ENCODE measurements at regions not wholly inside any gene's neighbourhood (a gene's known extent, or its start where the extent isn't known, plus 50 kb on each side); places are given as distances from the start of the nearest gene placed in this dataset.

DNA sequence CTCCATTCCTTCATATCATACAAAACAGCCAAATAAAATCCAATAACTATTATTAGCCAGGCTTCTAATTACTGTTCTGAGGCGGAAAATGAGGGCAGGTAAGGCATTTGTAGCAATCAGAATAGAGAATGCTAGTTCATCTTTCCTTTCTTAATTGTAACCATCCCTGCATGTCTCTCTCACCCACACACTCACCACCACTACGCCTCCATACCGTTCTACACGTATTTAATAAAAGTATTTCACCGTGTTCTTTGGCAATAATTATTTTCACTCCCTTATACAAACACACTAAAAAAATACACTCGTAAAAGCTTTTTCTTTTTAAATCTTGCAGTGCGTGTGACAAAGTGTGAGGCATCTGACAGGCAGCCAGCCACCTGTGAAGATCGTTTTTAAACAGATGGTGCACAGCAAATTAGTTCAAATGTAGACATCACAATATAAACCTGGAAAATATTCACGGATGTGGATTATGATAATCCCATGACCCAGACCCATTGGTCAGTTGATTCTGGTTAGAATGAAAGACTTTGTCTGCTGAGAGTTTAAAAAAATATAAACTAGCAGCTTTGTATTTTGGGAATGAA is 653.6 kb downstream of the REEP3 start:
- H3K9me2 ChIP-seq (ENCODE audit: low read depth, low read length), result no peaks in the 10 kb centered on the region

DNA sequence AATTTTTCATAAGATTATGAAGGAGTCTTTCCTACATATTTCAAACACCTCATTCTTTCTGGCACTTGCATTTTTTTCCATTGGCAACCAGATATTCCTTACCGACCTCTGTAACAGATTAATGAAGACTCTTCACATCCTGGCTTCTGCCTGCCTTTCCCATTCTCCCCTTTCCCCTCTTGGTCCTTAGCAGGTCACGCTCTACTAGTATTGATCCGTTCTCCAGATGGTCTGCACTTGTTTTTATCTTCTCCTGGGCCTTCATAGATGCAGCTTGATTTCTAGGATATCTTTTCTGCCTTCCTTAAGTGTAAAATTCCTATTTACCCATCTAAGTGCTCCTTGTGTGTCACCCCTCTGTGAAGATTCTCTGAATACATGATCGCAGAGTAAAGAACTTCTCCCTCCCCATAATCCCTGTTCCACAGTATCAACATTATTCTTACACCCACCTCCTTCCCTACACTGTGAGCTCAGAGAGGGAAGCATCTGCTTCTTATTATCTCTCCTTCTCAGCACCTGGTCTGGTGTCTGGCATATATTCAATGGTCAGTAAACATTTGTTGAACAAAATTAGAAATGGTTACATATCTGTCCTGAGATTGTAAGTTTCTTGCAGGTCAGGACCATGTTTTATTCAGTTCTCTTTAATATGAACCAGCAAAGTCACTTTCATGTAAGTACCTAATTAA is 654.2 kb downstream of the REEP3 start:
- Histone ChIP-seq H3K9me3 (ENCODE audit: low read length) (no peaks in the 10 kb centered on the region), H3K4me2 (ENCODE audit: low read length) (no peak overlapping the region), H3F3A (ENCODE audit: insufficient read depth, low read length) (no peaks in the 10 kb centered on the region), H3K9ac (ENCODE audit: low read length) (no peak overlapping the region), H3K27me3 (ENCODE audit: insufficient read depth, low read length) (no peaks in the 10 kb centered on the region), H3K9me2 (ENCODE audit: low read depth, low read length) (no peaks in the 10 kb centered on the region), H3K79me2 (ENCODE audit: insufficient read depth, low read length) (no peaks in the 10 kb centered on the region), H3K36me3 (ENCODE audit: insufficient read depth, low read length) (no peaks in the 10 kb centered on the region), H4K20me1 (ENCODE audit: insufficient read depth, low read length) (no peaks in the 10 kb centered on the region), H3K4me1 (ENCODE audit: insufficient read depth, low read length, severe bottlenecking) (no peaks in the 10 kb centered on the region), H3K27ac (ENCODE audit: low read depth, low read length, poor library complexity, severe bottlenecking) (no peak overlapping the region), H2AFZ (ENCODE audit: low read length) (no peak overlapping the region), H3K4me3 (ENCODE audit: low read depth, low read length, poor library complexity, severe bottlenecking) (no peak overlapping the region)
- TF ChIP-seq EZH2 (IDR thresholded peaks at IDR 0.05; ENCODE audit: borderline replicate concordance, low read length) (no peak), CTCF (IDR thresholded peaks at IDR 0.05; ENCODE audit: low read length) (no peak)

More for the DNA sequence above, 653.6 kb downstream of the REEP3 start:
- no peak overlapping the region for H3K27ac ChIP-seq (ENCODE audit: low read depth, low read length, poor library complexity, severe bottlenecking)
- no peaks in the 10 kb centered on the region for H3K36me3 ChIP-seq (ENCODE audit: insufficient read depth, low read length)
- no peaks in the 10 kb centered on the region for H3K4me1 ChIP-seq (ENCODE audit: insufficient read depth, low read length, severe bottlenecking)
- H2AFZ ChIP-seq (ENCODE audit: low read length), result no peak overlapping the region
- H3K4me2 ChIP-seq (ENCODE audit: low read length), result no peak overlapping the region
- no peaks in the 10 kb centered on the region for H3F3A ChIP-seq (ENCODE audit: insufficient read depth, low read length)
- H3K79me2 ChIP-seq (ENCODE audit: insufficient read depth, low read length), result no peaks in the 10 kb centered on the region
- no peak for TF ChIP-seq CTCF (IDR thresholded peaks at IDR 0.05; ENCODE audit: low read length)
- no peak for TF ChIP-seq EZH2 (IDR thresholded peaks at IDR 0.05; ENCODE audit: borderline replicate concordance, low read length)
- no peaks in the 10 kb centered on the region for H4K20me1 ChIP-seq (ENCODE audit: insufficient read depth, low read length)
- H3K9ac ChIP-seq (ENCODE audit: low read length), result no peak overlapping the region
- no peaks in the 10 kb centered on the region for H3K27me3 ChIP-seq (ENCODE audit: insufficient read depth, low read length)
- H3K4me3 ChIP-seq (ENCODE audit: low read depth, low read length, poor library complexity, severe bottlenecking), result no peak overlapping the region
- H3K9me3 ChIP-seq (ENCODE audit: low read length), result no peaks in the 10 kb centered on the region

DNA sequence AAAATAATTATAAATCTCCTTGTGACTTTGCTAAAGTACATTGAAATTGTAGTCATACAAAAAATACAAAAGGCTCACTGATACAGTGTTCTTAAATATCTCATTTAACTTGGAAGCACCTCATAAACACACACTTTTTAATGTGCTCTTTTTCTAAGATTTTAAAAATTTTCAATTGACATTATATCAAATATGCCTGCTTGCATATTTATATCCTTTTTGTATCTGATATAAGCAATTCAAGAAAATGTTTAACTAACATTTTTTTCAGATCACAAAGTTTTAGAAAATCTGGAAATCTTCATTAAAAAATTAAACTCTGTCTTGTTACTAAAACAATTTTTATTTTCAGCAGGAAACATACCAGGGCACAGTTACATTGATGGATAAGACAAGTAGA is 661.5 kb downstream of the REEP3 start:
- no peaks in the 10 kb centered on the region for H3K27me3 ChIP-seq (ENCODE audit: insufficient read depth, low read length)
- no peaks in the 10 kb centered on the region for H3F3A ChIP-seq (ENCODE audit: insufficient read depth, low read length)
- H3K4me2 ChIP-seq (ENCODE audit: low read length), result no peak overlapping the region
- TF ChIP-seq EZH2 (IDR thresholded peaks at IDR 0.05; ENCODE audit: borderline replicate concordance, low read length) (no peak), CTCF (IDR thresholded peaks at IDR 0.05; ENCODE audit: low read length) (no peak)
- H3K4me3 ChIP-seq (ENCODE audit: low read depth, low read length, poor library complexity, severe bottlenecking), result no peak overlapping the region
- H4K20me1 ChIP-seq (ENCODE audit: insufficient read depth, low read length), result no peaks in the 10 kb centered on the region
- H3K4me1 ChIP-seq (ENCODE audit: insufficient read depth, low read length, severe bottlenecking), result no peaks in the 10 kb centered on the region
- H3K36me3 ChIP-seq (ENCODE audit: insufficient read depth, low read length), result no peaks in the 10 kb centered on the region
- no peak overlapping the region for H3K27ac ChIP-seq (ENCODE audit: low read depth, low read length, poor library complexity, severe bottlenecking)
- no peaks in the 10 kb centered on the region for H3K9me2 ChIP-seq (ENCODE audit: low read depth, low read length)
- no peaks in the 10 kb centered on the region for H3K79me2 ChIP-seq (ENCODE audit: insufficient read depth, low read length)
- H3K9ac ChIP-seq (ENCODE audit: low read length), result no peak overlapping the region
- no peaks in the 10 kb centered on the region for H3K9me3 ChIP-seq (ENCODE audit: low read length)
- no peak overlapping the region for H2AFZ ChIP-seq (ENCODE audit: low read length)
